ENCODE measurements at regions not wholly inside any gene's neighbourhood (a gene's known extent, or its start where the extent isn't known, plus 50 kb on each side); places are given as distances from the start of the nearest gene placed in this dataset.

GRCh38 chr15:53434174-53434678, 325.2 kb downstream of the WDR72 start:
- H3K27ac ChIP-seq (ENCODE audit: low read length), result no peak overlapping the region
- H3K9me3 Mint-ChIP-seq, result peaks cover 5 to 9% of the 10 kb centered on the region in 2 donors
- no peak overlapping the region for H3K4me3 ChIP-seq (ENCODE audit: low read length)
- H3K27me3 Mint-ChIP-seq (ENCODE audit: low read depth in 2 of 2), result no peaks in the 10 kb centered on the region
- no peaks in the 10 kb centered on the region for H3K9me3 ChIP-seq (ENCODE audit: control insufficient read depth, insufficient read depth, low read length)
- no peaks in the 10 kb centered on the region for H3K36me3 Mint-ChIP-seq
- no peak for TF ChIP-seq CTCF (IDR thresholded peaks at IDR 0.05)
- no peaks in the 10 kb centered on the region for H3K27me3 ChIP-seq (ENCODE audit: control insufficient read depth, insufficient read depth, low read length)
- ATAC-seq (no peak), DNase-seq (no peak)
- H3K27ac Mint-ChIP-seq, result no peak overlapping the region
- no peaks in the 10 kb centered on the region for H3K36me3 ChIP-seq (ENCODE audit: control insufficient read depth, insufficient read depth, low read length)
- WGBS (ENCODE audit: insufficient coverage), result 61% methylated on average over 4 of the region's 4 CpGs
- intact Hi-C loops (cut with micrococcal nuclease), result no loop called here
- no peaks in the 10 kb centered on the region for H3K4me1 ChIP-seq (ENCODE audit: control insufficient read depth, insufficient read depth, low read length)
- no peak overlapping the region for H3K4me3 Mint-ChIP-seq
- H3K4me1 Mint-ChIP-seq, result no peaks in the 10 kb centered on the region

- no peak for TF ChIP-seq CTCF (IDR thresholded peaks at IDR 0.05)
- no peak overlapping the region for H3K27ac ChIP-seq (ENCODE audit: low read length)
These were observed 343.1 kb downstream of the WDR72 start for GRCh38 chr15:53416219-53416940.

GRCh38 chr15:53414167-53414566, 345.3 kb downstream of the WDR72 start:
- no peak overlapping the region for H3K27ac Mint-ChIP-seq
- DNase-seq, result no peak
- no peaks in the 10 kb centered on the region for H3K9me3 ChIP-seq (ENCODE audit: control insufficient read depth, insufficient read depth, low read length)
- WGBS (ENCODE audit: insufficient coverage), result 86% methylated on average over 3 of the region's 3 CpGs
- no peaks in the 10 kb centered on the region for H3K27me3 ChIP-seq (ENCODE audit: control insufficient read depth, insufficient read depth, low read length)
- intact Hi-C loops (cut with micrococcal nuclease), result no loop called here
- H3K27me3 Mint-ChIP-seq (ENCODE audit: low read depth in 2 of 2), result no peaks in the 10 kb centered on the region
- no peaks in the 10 kb centered on the region for H3K4me1 ChIP-seq (ENCODE audit: control insufficient read depth, insufficient read depth, low read length)
- H3K4me3 ChIP-seq (ENCODE audit: low read length), result no peak overlapping the region
- no peak overlapping the region for H3K4me3 Mint-ChIP-seq
- no peaks in the 10 kb centered on the region for H3K36me3 Mint-ChIP-seq
- H3K4me1 Mint-ChIP-seq, result no peaks in the 10 kb centered on the region
- no peak overlapping the region for H3K27ac ChIP-seq (ENCODE audit: low read length)
- no peaks in the 10 kb centered on the region for H3K36me3 ChIP-seq (ENCODE audit: control insufficient read depth, insufficient read depth, low read length)
- no peak for TF ChIP-seq CTCF (IDR thresholded peaks at IDR 0.05)
- no peak for ATAC-seq
- peaks cover 2 to 8% of the 10 kb centered on the region in 2 donors for H3K9me3 Mint-ChIP-seq

More at GRCh38 chr15:53416219-53416940, 343.1 kb downstream of the WDR72 start:
- intact Hi-C loops (cut with micrococcal nuclease), result no loop called here
- H3K27ac Mint-ChIP-seq, result no peak overlapping the region
- ATAC-seq, result no peak
- Histone ChIP-seq H3K9me3 (ENCODE audit: control insufficient read depth, insufficient read depth, low read length) (no peaks in the 10 kb centered on the region), H3K36me3 (ENCODE audit: control insufficient read depth, insufficient read depth, low read length) (no peaks in the 10 kb centered on the region), H3K4me3 (ENCODE audit: low read length) (no peak overlapping the region), H3K27me3 (ENCODE audit: control insufficient read depth, insufficient read depth, low read length) (no peaks in the 10 kb centered on the region), H3K4me1 (ENCODE audit: control insufficient read depth, insufficient read depth, low read length) (no peaks in the 10 kb centered on the region)
- no peaks in the 10 kb centered on the region for H3K4me1 Mint-ChIP-seq
- no peak overlapping the region for H3K4me3 Mint-ChIP-seq
- H3K27me3 Mint-ChIP-seq (ENCODE audit: low read depth in 2 of 2), result no peaks in the 10 kb centered on the region
- no peaks in the 10 kb centered on the region for H3K36me3 Mint-ChIP-seq
- 75% methylated on average over 2 of the region's 2 CpGs for WGBS (ENCODE audit: insufficient coverage)
- no peak for DNase-seq
- peaks cover 6 to 11% of the 10 kb centered on the region in 2 donors for H3K9me3 Mint-ChIP-seq

GRCh38 chr15:53412542-53412941, 346.9 kb downstream of the WDR72 start:
- TF ChIP-seq CTCF (IDR thresholded peaks at IDR 0.05), result no peak
- no peaks in the 10 kb centered on the region for H3K27me3 Mint-ChIP-seq (ENCODE audit: low read depth in 2 of 2)
- intact Hi-C loops (cut with micrococcal nuclease), result no loop called here
- H3K9me3 ChIP-seq (ENCODE audit: control insufficient read depth, insufficient read depth, low read length), result no peaks in the 10 kb centered on the region
- no peaks in the 10 kb centered on the region for H3K36me3 ChIP-seq (ENCODE audit: control insufficient read depth, insufficient read depth, low read length)
- no peaks in the 10 kb centered on the region for H3K36me3 Mint-ChIP-seq
- H3K4me3 Mint-ChIP-seq, result no peak overlapping the region
- DNase-seq (no peak), ATAC-seq (no peak)
- peaks cover 2 to 5% of the 10 kb centered on the region in 2 donors for H3K9me3 Mint-ChIP-seq
- no peaks in the 10 kb centered on the region for H3K27me3 ChIP-seq (ENCODE audit: control insufficient read depth, insufficient read depth, low read length)
- H3K27ac ChIP-seq (ENCODE audit: low read length), result no peak overlapping the region
- no peaks in the 10 kb centered on the region for H3K4me1 ChIP-seq (ENCODE audit: control insufficient read depth, insufficient read depth, low read length)
- H3K4me3 ChIP-seq (ENCODE audit: low read length), result no peak overlapping the region
- no peaks in the 10 kb centered on the region for H3K4me1 Mint-ChIP-seq
- no peak overlapping the region for H3K27ac Mint-ChIP-seq
- WGBS (ENCODE audit: insufficient coverage), result 90% methylated on average over 2 of the region's 3 CpGs

Measured in natural killer cell (primary cell).